GM19025 (cell line): ENCODE measurements at regions not wholly inside any gene's neighbourhood (a gene's known extent, or its start where the extent isn't known, plus 50 kb on each side); places are given as distances from the start of the nearest gene placed in this dataset.
"Not testable (repeated sequence)": the region's sequence is repeated elsewhere in the genome, so short reads cannot be mapped to it uniquely, and the experiment has no call there.

Experiments
- ATAC-seq: cut with Tn5 transposase; IDR thresholded peaks from one replicate; pipeline ENCODE4 v1.9.1; 2021; ENCODE audit warnings: mild to moderate bottlenecking, low read depth, moderate library complexity; ENCODE audit not compliant: unreplicated experiment

- ATAC-seq, result no peak
Observed at GRCh38 chr5:1655496-1656270, 131.9 kb upstream of the LPCAT1 start.

GRCh38 chr5:1654786-1655495 lies 131.2 kb upstream of the LPCAT1 start:
- no peak for ATAC-seq

- peak; percentile 78 for ATAC-seq
Observed at GRCh38 chr5:1653698-1654651, 130.2 kb upstream of the LPCAT1 start.

DNA sequence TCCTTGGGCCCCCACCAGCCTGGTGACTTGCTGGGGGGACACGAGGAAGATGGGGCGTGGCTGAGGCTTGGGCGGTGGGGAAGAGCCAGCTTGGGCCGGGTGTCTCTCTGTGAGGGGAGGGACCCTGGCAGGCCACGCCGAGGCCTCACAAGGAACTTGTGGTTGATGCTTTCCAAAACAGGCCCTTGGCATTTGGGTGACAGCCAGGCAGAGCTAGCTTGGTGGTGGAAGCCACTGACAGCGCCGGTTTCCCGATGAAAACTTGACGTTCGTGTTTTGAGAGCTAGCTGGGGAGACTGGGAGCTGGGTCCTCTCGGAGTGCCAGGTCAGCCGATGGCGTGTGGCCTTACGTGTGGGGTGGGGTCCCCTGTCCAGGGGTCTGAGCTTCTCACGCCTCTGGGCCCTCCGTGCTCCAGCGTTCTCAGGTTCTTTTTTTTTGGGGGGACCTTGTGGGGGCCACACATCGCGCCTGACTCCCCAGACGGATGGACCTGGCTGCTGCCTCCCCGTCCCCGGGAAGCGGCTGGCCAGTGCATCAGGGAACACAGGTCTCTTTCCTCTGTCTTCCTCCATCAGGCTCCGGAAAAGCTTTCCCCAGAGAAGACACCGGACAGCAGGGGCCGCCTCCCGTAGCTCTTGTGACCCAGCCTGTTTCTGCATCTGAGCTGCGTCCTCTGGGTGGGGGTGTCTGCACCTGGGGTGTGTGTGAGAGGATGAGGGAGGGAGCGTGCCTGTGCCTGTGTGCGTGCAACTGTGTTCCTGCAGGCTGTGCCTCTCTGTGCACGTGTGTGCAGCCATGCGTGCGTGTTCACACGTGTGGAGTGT lies 129.3 kb upstream of the LPCAT1 start:
- ATAC-seq, result peak; percentile 27

- ATAC-seq, result no peak
Observed at GRCh38 chr5:1651971-1652872, 128.5 kb upstream of the LPCAT1 start.

DNA sequence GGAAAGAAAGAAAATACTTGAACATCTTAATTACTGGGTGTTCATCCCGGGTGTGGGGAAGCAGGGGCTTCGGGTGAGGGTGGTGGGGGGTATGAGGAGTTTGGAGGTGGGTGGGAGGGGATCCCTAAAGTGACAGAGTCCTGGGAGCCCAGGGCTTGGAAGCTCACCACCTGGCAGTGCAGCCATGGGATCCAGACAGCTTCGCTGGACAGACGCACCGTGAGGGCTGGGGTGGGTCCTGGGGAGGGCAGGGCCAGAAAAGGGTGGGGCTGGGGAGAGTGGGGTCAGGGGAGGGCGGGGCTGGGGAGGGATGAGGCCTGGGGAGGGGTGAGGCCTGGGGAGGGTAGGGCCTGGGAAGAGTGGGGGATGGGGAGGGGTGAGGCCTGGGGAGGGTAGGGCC lies 127.5 kb upstream of the LPCAT1 start:
- no peak for ATAC-seq

- ATAC-seq, result no peak
Observed at GRCh38 chr5:1649554-1649953, 125.8 kb upstream of the LPCAT1 start.

- ATAC-seq, result no peak
Observed at GRCh38 chr5:1648806-1649205, 125.0 kb upstream of the LPCAT1 start.

GRCh38 chr5:1647580-1647979 lies 123.8 kb upstream of the LPCAT1 start:
- no peak for ATAC-seq

- ATAC-seq, result no peak
Observed at GRCh38 chr5:1644810-1645571, 121.2 kb upstream of the LPCAT1 start.

DNA sequence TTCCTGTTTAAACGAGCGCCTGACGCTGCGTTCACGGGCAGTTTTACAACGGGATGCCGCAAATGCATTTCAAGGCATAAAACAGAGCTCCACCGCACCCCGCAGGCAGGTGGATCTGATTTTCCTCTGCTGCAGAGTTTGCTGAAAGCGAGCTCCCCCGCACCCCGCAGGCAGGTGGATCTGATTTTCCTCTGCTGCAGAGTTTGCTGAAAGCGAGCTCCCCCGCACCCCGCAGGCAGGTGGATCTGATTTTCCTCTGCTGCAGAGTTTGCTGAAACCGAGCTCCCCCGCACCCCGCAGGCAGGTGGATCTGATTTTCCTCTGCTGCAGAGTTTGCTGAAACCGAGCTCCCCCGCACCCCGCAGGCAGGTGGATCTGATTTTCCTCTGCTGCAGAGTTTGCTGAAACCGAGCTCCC lies 120.6 kb upstream of the LPCAT1 start:
- ATAC-seq, result not testable (repeated sequence)

DNA sequence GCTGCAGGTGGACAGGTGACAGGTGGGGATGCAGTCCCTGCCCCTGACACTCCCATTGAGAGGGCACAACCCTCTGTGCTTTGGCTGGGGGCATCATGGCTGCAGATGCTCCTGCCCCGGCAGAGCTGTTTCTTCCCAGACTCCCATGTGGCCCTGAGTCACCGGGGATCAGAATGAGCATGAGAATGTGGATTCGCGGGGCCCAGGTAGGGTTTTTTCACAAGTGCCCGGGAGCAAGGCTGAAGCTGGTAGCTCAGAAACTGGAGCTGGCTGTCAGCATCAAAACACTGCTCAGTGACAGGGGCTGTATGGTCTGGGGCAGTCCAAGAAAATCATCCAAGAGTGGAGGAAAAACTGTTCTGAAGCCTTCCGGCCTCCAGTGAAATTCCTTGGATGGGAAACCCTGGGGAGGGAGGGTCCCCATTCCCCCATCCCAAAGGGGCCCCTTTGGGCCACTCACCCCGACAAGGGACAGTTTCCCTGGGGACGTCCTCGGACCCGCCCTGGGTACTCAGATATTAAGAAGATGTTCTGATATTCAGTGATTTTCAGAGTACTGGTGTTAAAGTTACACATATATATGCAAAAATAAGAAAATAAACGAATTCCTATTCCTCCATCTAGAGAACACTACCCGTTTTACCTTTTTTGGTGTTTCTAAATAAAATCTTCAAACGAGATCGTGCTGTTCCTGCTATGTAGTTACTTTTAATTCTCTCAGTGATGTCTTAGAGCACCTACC lies 120.1 kb upstream of the LPCAT1 start:
- ATAC-seq, result no peak

GRCh38 chr5:1642621-1643061 lies 118.9 kb upstream of the LPCAT1 start:
- ATAC-seq, result no peak

DNA sequence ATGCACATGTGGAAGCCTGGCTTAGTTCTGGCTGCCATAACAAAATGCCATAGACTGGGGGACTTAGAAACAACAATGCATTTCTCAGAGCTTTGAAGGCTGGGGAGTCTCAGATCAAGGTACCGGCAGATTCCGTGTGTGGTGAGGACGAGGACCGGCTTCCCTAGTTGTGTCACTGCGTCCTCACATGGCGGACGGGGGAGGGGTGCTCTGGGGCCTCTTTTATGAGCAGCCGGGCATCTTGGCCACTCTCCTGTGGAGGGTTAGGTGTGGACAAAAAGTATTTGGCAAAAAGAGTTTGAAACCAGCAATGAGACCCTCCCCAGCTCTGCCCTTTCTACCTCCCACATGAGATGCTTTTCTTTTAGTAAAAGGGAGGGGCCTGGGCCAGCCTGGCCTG lies 118.5 kb upstream of the LPCAT1 start:
- ATAC-seq, result no peak

GRCh38 chr5:1641560-1642166 lies 117.9 kb upstream of the LPCAT1 start:
- peak; percentile 84 for ATAC-seq

DNA sequence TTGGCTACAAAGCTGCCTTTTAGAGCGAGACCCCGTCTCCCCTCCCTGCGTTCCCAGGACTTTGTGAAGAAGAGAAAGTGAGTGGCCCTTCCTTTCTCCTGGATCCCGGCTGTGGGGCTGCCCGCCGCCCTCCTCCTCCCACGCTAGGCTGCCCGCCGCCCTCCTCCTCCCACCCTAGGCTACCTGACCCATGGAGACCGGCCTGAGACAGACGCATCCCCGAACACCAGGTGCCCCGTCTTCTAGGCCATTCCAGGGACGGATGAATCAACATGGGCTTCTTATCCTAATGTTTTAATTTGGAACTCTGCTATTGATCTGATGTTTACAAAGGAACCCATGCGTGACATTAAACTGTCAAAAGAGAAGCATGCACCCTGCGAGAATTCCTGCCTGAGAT lies 117.3 kb upstream of the LPCAT1 start:
- ATAC-seq, result no peak

GRCh38 chr5:1640421-1640881 lies 116.7 kb upstream of the LPCAT1 start:
- ATAC-seq, result no peak
